ENCODE measurements at regions not wholly inside any gene's neighbourhood (a gene's known extent, or its start where the extent isn't known, plus 50 kb on each side); places are given as distances from the start of the nearest gene placed in this dataset.

DNA sequence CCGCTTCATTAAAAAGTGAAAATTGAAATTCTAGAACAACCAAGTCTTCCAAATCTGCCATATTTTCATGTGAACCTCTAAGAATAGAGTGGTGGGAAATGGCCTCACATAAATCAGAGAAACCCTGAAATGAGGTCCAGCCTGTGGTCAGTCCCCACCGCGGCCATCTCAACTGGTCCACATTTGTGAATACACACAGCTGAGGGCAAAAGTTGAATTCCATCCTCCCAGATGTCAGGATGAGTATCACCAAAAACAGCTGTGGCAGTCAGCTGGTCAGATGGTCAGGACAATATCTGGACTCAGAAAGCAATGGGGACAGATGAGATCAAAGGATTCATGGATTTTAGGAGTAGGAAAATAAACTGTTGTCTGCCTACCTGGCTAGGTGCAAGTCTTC lies 219.4 kb upstream of the NCKAP5 start:
- Mint-ChIP-seq H3K36me3 (ENCODE audit: unreplicated experiment) (peaks cover 4% of the 10 kb centered on the region), H3K4me1 (ENCODE audit: low read depth, unreplicated experiment) (no peaks in the 10 kb centered on the region), H3K9me3 (ENCODE audit: unreplicated experiment) (peaks cover 4% of the 10 kb centered on the region), H3K27me3 (ENCODE audit: unreplicated experiment) (peaks cover 2% of the 10 kb centered on the region), H3K27ac (ENCODE audit: unreplicated experiment) (no peak overlapping the region), H3K4me3 (ENCODE audit: unreplicated experiment) (no peak overlapping the region)
- no peak for DNase-seq
- TF ChIP-seq CTCF (IDR thresholded peaks at IDR 0.05; ENCODE audit: partially characterized antibody, unreplicated experiment): no peak

GRCh38 chr2:133788386-133788785 lies 220.1 kb upstream of the NCKAP5 start:
- DNase-seq: no peak
- Mint-ChIP-seq H3K27me3 (ENCODE audit: unreplicated experiment) (no peaks in the 10 kb centered on the region), H3K27ac (ENCODE audit: unreplicated experiment) (no peak overlapping the region), H3K4me3 (ENCODE audit: unreplicated experiment) (no peak overlapping the region), H3K9me3 (ENCODE audit: unreplicated experiment) (peaks cover 2% of the 10 kb centered on the region), H3K4me1 (ENCODE audit: low read depth, unreplicated experiment) (no peaks in the 10 kb centered on the region), H3K36me3 (ENCODE audit: unreplicated experiment) (no peaks in the 10 kb centered on the region)
- TF ChIP-seq CTCF (IDR thresholded peaks at IDR 0.05; ENCODE audit: partially characterized antibody, unreplicated experiment): no peak

GRCh38 chr2:133789743-133790142 lies 221.5 kb upstream of the NCKAP5 start:
- H3K4me3 Mint-ChIP-seq (ENCODE audit: unreplicated experiment): no peak overlapping the region
- H3K36me3 Mint-ChIP-seq (ENCODE audit: unreplicated experiment): no peaks in the 10 kb centered on the region
- H3K9me3 Mint-ChIP-seq (ENCODE audit: unreplicated experiment): peaks cover 2% of the 10 kb centered on the region
- no peaks in the 10 kb centered on the region for H3K27me3 Mint-ChIP-seq (ENCODE audit: unreplicated experiment)
- no peak for TF ChIP-seq CTCF (IDR thresholded peaks at IDR 0.05; ENCODE audit: partially characterized antibody, unreplicated experiment)
- no peaks in the 10 kb centered on the region for H3K4me1 Mint-ChIP-seq (ENCODE audit: low read depth, unreplicated experiment)
- DNase-seq: no peak
- no peak overlapping the region for H3K27ac Mint-ChIP-seq (ENCODE audit: unreplicated experiment)

DNA sequence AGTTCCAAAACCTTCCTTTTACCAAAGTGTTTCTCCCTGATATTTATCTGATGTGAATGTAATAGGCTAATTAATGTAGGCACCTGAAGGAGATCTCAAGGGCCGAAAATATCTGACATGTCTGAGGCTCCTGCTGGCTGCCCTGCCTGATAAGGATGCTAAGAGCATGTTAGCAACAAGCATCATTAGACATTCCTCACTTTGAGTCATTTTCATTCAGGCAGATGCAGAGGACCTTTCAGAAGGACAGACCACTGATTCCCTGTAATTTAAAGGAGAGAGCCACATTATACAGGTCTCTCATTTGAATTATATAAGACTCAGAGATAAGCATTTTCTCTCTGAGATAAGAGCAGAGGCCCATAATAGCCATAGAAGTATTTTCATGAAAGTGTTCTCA lies 222.4 kb upstream of the NCKAP5 start:
- H3K4me1 Mint-ChIP-seq (ENCODE audit: low read depth, unreplicated experiment): no peaks in the 10 kb centered on the region
- no peak for DNase-seq
- TF ChIP-seq CTCF (IDR thresholded peaks at IDR 0.05; ENCODE audit: partially characterized antibody, unreplicated experiment): no peak
- H3K27me3 Mint-ChIP-seq (ENCODE audit: unreplicated experiment): no peaks in the 10 kb centered on the region
- no peak overlapping the region for H3K27ac Mint-ChIP-seq (ENCODE audit: unreplicated experiment)
- H3K9me3 Mint-ChIP-seq (ENCODE audit: unreplicated experiment): peaks cover 2% of the 10 kb centered on the region
- no peak overlapping the region for H3K4me3 Mint-ChIP-seq (ENCODE audit: unreplicated experiment)
- H3K36me3 Mint-ChIP-seq (ENCODE audit: unreplicated experiment): no peaks in the 10 kb centered on the region

GRCh38 chr2:133791191-133791590 lies 222.9 kb upstream of the NCKAP5 start:
- no peaks in the 10 kb centered on the region for H3K27me3 Mint-ChIP-seq (ENCODE audit: unreplicated experiment)
- H3K36me3 Mint-ChIP-seq (ENCODE audit: unreplicated experiment): no peaks in the 10 kb centered on the region
- no peaks in the 10 kb centered on the region for H3K4me1 Mint-ChIP-seq (ENCODE audit: low read depth, unreplicated experiment)
- no peak for TF ChIP-seq CTCF (IDR thresholded peaks at IDR 0.05; ENCODE audit: partially characterized antibody, unreplicated experiment)
- no peak overlapping the region for H3K27ac Mint-ChIP-seq (ENCODE audit: unreplicated experiment)
- peaks cover 2% of the 10 kb centered on the region for H3K9me3 Mint-ChIP-seq (ENCODE audit: unreplicated experiment)
- DNase-seq: no peak
- no peak overlapping the region for H3K4me3 Mint-ChIP-seq (ENCODE audit: unreplicated experiment)

Data from glutamatergic neuron (in vitro differentiated cells).